Esophagus squamous epithelium (tissue), 4 donors: ENCODE measurements at regions not wholly inside any gene's neighbourhood (a gene's known extent, or its start where the extent isn't known, plus 50 kb on each side); places are given as distances from the start of the nearest gene placed in this dataset.

ENCODE experiments used
- CTCF ChIP-seq, 6 experiments: fragments of 450-650 bp in 4 of 6; fragments of 200-600 bp in 2 of 6; sonication (generic) in 2 of 6; IDR thresholded peaks; one replicate each; pipeline ENCODE4 v1.5.1; 2016 to 2019; ENCODE audit warnings: antibody characterized with exemption in 6 of 6, mild to moderate bottlenecking in 4 of 6, moderate library complexity in 4 of 6
- POLR2A ChIP-seq, 4 donors: fragments of 450-650 bp; IDR thresholded peaks; one replicate each; pipeline ENCODE4 v1.6.1; 2017; ENCODE audit warnings: antibody characterized with exemption in 4 of 4, mild to moderate bottlenecking in 4 of 4, moderate library complexity in 3 of 4

GRCh38 chr1:106615473-106615872 is 441.0 kb upstream of the PRMT6 start:
- TF ChIP-seq POLR2A (IDR thresholded peaks at IDR 0.05): no peak
- TF ChIP-seq CTCF (IDR thresholded peaks at IDR 0.05): no peak
